ENCODE measurements at regions not wholly inside any gene's neighbourhood (a gene's known extent, or its start where the extent isn't known, plus 50 kb on each side); places are given as distances from the start of the nearest gene placed in this dataset.

- TF ChIP-seq ASH2L (IDR thresholded peaks at IDR 0.05; ENCODE audit: low read length) (no peak), SUZ12 (IDR thresholded peaks at IDR 0.05; ENCODE audit: low read length) (no peak), CHD7 (IDR thresholded peaks at IDR 0.05; ENCODE audit: insufficient replicate concordance, low read length) (no peak), BCL11A (IDR thresholded peaks at IDR 0.05; ENCODE audit: low read depth in 2 of 2, low read length in 2 of 2) (no peak)
Observed at GRCh38 chr1:60540141-60540540, 466.6 kb upstream of the C1orf87 start (continued).
